ENCODE measurements at regions not wholly inside any gene's neighbourhood (a gene's known extent, or its start where the extent isn't known, plus 50 kb on each side); places are given as distances from the start of the nearest gene placed in this dataset.

DNA sequence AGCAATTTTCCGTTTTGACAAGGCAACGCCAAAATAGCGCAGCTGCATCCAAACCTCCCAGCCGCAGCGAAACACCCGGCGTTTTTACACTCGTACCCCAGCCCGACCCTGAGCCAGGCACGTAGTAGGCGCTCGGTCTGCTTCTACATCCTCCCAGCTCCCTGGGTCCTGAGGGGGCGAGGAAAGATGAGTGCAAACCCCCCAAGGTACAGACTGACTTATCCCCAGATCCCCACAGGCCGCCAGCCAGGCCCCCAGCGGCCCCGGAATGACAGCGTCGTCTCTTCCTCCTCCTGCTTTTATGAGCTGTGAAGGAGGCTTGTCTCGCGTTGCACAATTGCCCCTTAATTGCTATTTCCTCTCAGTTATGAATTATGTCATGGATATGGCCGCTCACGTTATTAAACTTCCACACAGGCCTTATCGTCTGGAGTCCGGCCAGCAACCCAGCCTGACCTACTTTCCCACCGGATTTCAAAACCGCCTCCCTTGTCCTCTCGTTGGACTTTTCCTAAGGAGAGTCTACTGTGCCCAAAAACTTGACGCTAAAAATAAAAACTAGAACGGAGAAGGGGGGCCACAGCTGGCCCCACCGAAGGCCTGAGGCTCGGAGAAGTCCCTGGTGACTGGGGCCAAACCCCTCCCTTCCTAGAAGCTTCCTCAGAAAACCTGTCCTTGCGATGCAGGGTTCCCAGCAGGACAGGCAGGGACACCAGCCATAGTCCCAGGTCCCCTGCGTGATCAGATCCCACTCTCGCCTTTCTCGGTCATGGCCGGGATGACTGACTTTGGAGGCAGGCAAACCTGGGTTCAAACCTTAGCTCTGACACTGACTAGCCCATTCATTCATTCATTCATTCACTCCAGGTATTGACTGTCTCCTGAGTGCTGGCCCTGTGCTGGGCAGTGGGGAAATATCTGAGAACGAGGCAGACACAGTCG lies 130.9 kb upstream of the PTPN1 start:
- no peak overlapping the region for H2BK5ac ChIP-seq (ENCODE audit: low read length)
- no peak overlapping the region for H2BK12ac ChIP-seq (ENCODE audit: low read length)
- no peak overlapping the region for H3K4me3 ChIP-seq (ENCODE audit: low read length in 2 of 2)
- H3K27me3 ChIP-seq (ENCODE audit: control insufficient read depth in 3 of 3, insufficient read depth in 3 of 3, low read depth in 1 of 3, low read length in 3 of 3) = peaks cover 0 to 36% (median 0%) of the 10 kb centered on the region in 3 experiments
- WGBS, 2 donors (ENCODE audit: extremely low coverage in 2 of 2, insufficient read length in 2 of 2, insufficient replicate concordance in 1 of 2) = no CpG with 5 or more reads among the region's 38 CpGs
- no peak overlapping the region for H2AFZ ChIP-seq (ENCODE audit: low read length)
- peak overlapping the region; percentile 40 for H3K23ac ChIP-seq (ENCODE audit: low read depth, low read length, poor library complexity)
- no peak overlapping the region for H4K8ac ChIP-seq (ENCODE audit: low read depth, low read length)
- H4K91ac ChIP-seq (ENCODE audit: low read depth, low read length, poor library complexity) = no peak overlapping the region
- no peak overlapping the region for H3K9ac ChIP-seq (ENCODE audit: low read depth, low read length, poor library complexity)
- H3K4me2 ChIP-seq (ENCODE audit: insufficient read depth, low read length, poor library complexity, severe bottlenecking) = no peak overlapping the region
- H2AK5ac ChIP-seq (ENCODE audit: low read depth, low read length) = no peak overlapping the region
- H3K79me1 ChIP-seq (ENCODE audit: low read depth, low read length) = no peaks in the 10 kb centered on the region
- no peaks in the 10 kb centered on the region for H3K36me3 ChIP-seq (replicated peaks in 1 of 2; ENCODE audit: control insufficient read depth in 2 of 2, insufficient read depth in 2 of 2, low read length in 2 of 2)
- no peak overlapping the region for H3K18ac ChIP-seq (ENCODE audit: low read length)
- DNase-seq (ENCODE audit: low spot score) = no peak
- no peak overlapping the region for H3K4ac ChIP-seq (ENCODE audit: low read length)
- no peaks in the 10 kb centered on the region for H3K9me3 ChIP-seq (replicated peaks in 1 of 2; ENCODE audit: control insufficient read depth in 2 of 2, insufficient read depth in 1 of 2, low read depth in 1 of 2, low read length in 2 of 2)
- no peak overlapping the region for H2BK120ac ChIP-seq (ENCODE audit: low read depth, low read length)
- no peak overlapping the region for H2BK15ac ChIP-seq (ENCODE audit: low read length)
- no peak overlapping the region for H3K14ac ChIP-seq (ENCODE audit: low read length)
- H3K27ac ChIP-seq (replicated peaks; ENCODE audit: low read length) = no peak overlapping the region
- peaks cover 0 to 2% of the 10 kb centered on the region in 2 donors for H3K4me1 ChIP-seq (ENCODE audit: control insufficient read depth in 2 of 2, insufficient read depth in 1 of 2, low read depth in 1 of 2, low read length in 2 of 2)

DNA sequence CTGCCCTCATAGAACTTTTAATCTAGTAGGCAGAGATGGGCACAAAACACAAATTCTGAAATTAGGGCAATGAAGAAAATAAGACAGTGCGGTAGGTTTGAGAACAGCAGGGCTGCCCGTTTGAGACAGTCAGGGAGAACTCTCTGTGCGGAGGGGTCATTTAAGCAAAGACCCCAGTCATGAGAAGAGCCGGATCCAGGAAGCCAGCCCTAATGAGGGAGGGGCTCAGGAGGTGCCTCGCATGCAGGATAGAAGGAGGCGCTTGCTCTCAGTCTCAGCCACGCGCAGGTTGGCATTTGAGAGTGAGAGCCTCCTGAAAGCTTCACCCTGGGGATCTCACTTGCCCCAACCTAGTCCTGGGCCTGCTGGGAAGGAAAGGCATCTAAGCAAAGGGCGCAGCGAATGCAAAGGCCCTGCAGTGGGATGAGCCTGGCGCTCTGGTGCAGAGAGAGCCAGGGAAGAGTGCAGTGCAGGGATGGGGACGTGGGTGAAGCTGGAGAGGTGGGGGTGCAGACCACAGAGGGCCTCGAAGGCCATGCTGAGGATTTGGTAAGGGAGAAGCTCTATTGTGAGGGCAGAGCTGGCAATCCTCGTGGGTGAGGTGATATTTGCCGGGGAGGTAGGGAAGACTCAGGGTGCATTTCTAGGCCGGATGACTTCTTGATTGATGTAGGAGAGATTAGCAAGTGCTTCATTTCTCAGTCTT lies 130.0 kb upstream of the PTPN1 start:
- no CpG with 5 or more reads among the region's 16 CpGs for WGBS, 2 donors (ENCODE audit: extremely low coverage in 2 of 2, insufficient read length in 2 of 2, insufficient replicate concordance in 1 of 2)
- H4K8ac ChIP-seq (ENCODE audit: low read depth, low read length) = no peak overlapping the region
- H3K27ac ChIP-seq (replicated peaks; ENCODE audit: low read length) = no peak overlapping the region

DNA sequence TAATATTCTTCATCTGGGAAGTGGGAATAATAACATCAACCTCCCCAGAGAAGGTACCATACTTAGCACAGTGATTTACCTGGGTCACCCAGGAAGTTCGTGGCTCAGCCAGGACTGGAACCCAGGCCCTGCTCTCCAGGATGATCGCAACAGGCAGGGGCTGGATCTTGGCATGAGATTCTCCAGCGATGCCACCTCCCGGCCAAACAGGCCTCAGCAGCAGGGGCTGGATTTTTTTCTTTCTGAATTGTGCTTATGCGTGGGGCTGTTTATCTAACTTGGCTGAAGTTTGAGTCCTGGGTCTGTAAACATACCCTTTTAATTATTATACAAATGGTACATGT lies 129.5 kb upstream of the PTPN1 start:
- Histone ChIP-seq H4K91ac (ENCODE audit: low read depth, low read length, poor library complexity) (no peak overlapping the region), H3K27ac (replicated peaks; ENCODE audit: low read length) (no peak overlapping the region), H3K4me2 (ENCODE audit: insufficient read depth, low read length, poor library complexity, severe bottlenecking) (no peak overlapping the region), H2BK5ac (ENCODE audit: low read length) (no peak overlapping the region), H2AK5ac (ENCODE audit: low read depth, low read length) (no peak overlapping the region), H3K4me1 (ENCODE audit: control insufficient read depth in 2 of 2, insufficient read depth in 1 of 2, low read depth in 1 of 2, low read length in 2 of 2) (peaks cover 0 to 2% of the 10 kb centered on the region in 2 donors), H3K18ac (ENCODE audit: low read length) (no peak overlapping the region), H2AFZ (ENCODE audit: low read length) (no peak overlapping the region), H2BK15ac (ENCODE audit: low read length) (no peak overlapping the region), H3K79me1 (ENCODE audit: low read depth, low read length) (no peaks in the 10 kb centered on the region), H3K27me3 (ENCODE audit: control insufficient read depth in 3 of 3, insufficient read depth in 3 of 3, low read depth in 1 of 3, low read length in 3 of 3) (peaks cover 0 to 36% (median 0%) of the 10 kb centered on the region in 3 experiments), H3K14ac (ENCODE audit: low read length) (no peak overlapping the region), H4K8ac (ENCODE audit: low read depth, low read length) (no peak overlapping the region), H2BK120ac (ENCODE audit: low read depth, low read length) (no peak overlapping the region), H3K23ac (ENCODE audit: low read depth, low read length, poor library complexity) (no peak overlapping the region), H3K4ac (ENCODE audit: low read length) (no peak overlapping the region), H3K36me3 (replicated peaks in 1 of 2; ENCODE audit: control insufficient read depth in 2 of 2, insufficient read depth in 2 of 2, low read length in 2 of 2) (no peaks in the 10 kb centered on the region), H3K9ac (ENCODE audit: low read depth, low read length, poor library complexity) (no peak overlapping the region), H2BK12ac (ENCODE audit: low read length) (no peak overlapping the region), H3K4me3 (ENCODE audit: low read length in 2 of 2) (no peak overlapping the region), H3K9me3 (replicated peaks in 1 of 2; ENCODE audit: control insufficient read depth in 2 of 2, insufficient read depth in 1 of 2, low read depth in 1 of 2, low read length in 2 of 2) (no peaks in the 10 kb centered on the region)
- DNase-seq (ENCODE audit: low spot score) = no peak
- WGBS, 2 donors (ENCODE audit: extremely low coverage in 2 of 2, insufficient read length in 2 of 2, insufficient replicate concordance in 1 of 2) = no CpG with 5 or more reads among the region's 5 CpGs

More for the DNA sequence above, 130.0 kb upstream of the PTPN1 start:
- Histone ChIP-seq H3K4ac (ENCODE audit: low read length) (no peak overlapping the region), H2AK5ac (ENCODE audit: low read depth, low read length) (peak overlapping the region; percentile 11), H4K91ac (ENCODE audit: low read depth, low read length, poor library complexity) (no peak overlapping the region), H2BK120ac (ENCODE audit: low read depth, low read length) (no peak overlapping the region), H2BK15ac (ENCODE audit: low read length) (no peak overlapping the region), H3K4me2 (ENCODE audit: insufficient read depth, low read length, poor library complexity, severe bottlenecking) (no peak overlapping the region), H3K4me1 (ENCODE audit: control insufficient read depth in 2 of 2, insufficient read depth in 1 of 2, low read depth in 1 of 2, low read length in 2 of 2) (peaks cover 0 to 2% of the 10 kb centered on the region in 2 donors), H3K9me3 (replicated peaks in 1 of 2; ENCODE audit: control insufficient read depth in 2 of 2, insufficient read depth in 1 of 2, low read depth in 1 of 2, low read length in 2 of 2) (no peaks in the 10 kb centered on the region), H3K18ac (ENCODE audit: low read length) (peak overlapping the region; percentile 72), H3K23ac (ENCODE audit: low read depth, low read length, poor library complexity) (no peak overlapping the region), H3K9ac (ENCODE audit: low read depth, low read length, poor library complexity) (no peak overlapping the region), H2BK12ac (ENCODE audit: low read length) (peak overlapping the region; percentile 47), H2AFZ (ENCODE audit: low read length) (no peak overlapping the region), H3K4me3 (ENCODE audit: low read length in 2 of 2) (no peak overlapping the region), H3K36me3 (replicated peaks in 1 of 2; ENCODE audit: control insufficient read depth in 2 of 2, insufficient read depth in 2 of 2, low read length in 2 of 2) (no peaks in the 10 kb centered on the region), H3K79me1 (ENCODE audit: low read depth, low read length) (no peaks in the 10 kb centered on the region), H2BK5ac (ENCODE audit: low read length) (no peak overlapping the region), H3K14ac (ENCODE audit: low read length) (no peak overlapping the region), H3K27me3 (ENCODE audit: control insufficient read depth in 3 of 3, insufficient read depth in 3 of 3, low read depth in 1 of 3, low read length in 3 of 3) (peaks cover 0 to 36% (median 0%) of the 10 kb centered on the region in 3 experiments)
- DNase-seq (ENCODE audit: low spot score) = no peak

Measured in neuronal stem cell (in vitro differentiated cells).